GM10266 (cell line): ENCODE measurements at regions not wholly inside any gene's neighbourhood (a gene's known extent, or its start where the extent isn't known, plus 50 kb on each side); places are given as distances from the start of the nearest gene placed in this dataset.
A peak's percentile ranks its signal among the peaks of the same experiment; 100 is the strongest.

ENCODE experiments used
- DNase-seq: peaks from one replicate; pipeline ENCODE4 v3.0.0; 2012; ENCODE audit errors: extremely low spot score
- CTCF ChIP-seq: IDR thresholded peaks from 2 replicates; pipeline ENCODE4 v1.5.1; 2012; ENCODE audit warnings: mild to moderate bottlenecking, low read depth; ENCODE audit not compliant: control insufficient read depth, insufficient read depth; ENCODE audit errors: missing control alignments

GRCh38 chrX:39145859-39146258, 344.6 kb downstream of the MID1IP1 start:
- no peak for TF ChIP-seq CTCF
- DNase-seq = no peak

- peak; percentile 18 for DNase-seq
- TF ChIP-seq CTCF = peak; percentile 73
Measured at GRCh38 chrX:39149761-39150160, 348.5 kb downstream of the MID1IP1 start.

GRCh38 chrX:39150220-39150619, 349.0 kb downstream of the MID1IP1 start:
- TF ChIP-seq CTCF = no peak
- no peak for DNase-seq

GRCh38 chrX:39150621-39151020, 349.4 kb downstream of the MID1IP1 start:
- no peak for DNase-seq
- TF ChIP-seq CTCF = no peak

- peak; percentile 35 for DNase-seq
- peak; percentile 46 for TF ChIP-seq CTCF
Measured at GRCh38 chrX:39152106-39152649, 350.9 kb downstream of the MID1IP1 start.

GRCh38 chrX:39156051-39156450, 354.8 kb downstream of the MID1IP1 start:
- no peak for TF ChIP-seq CTCF
- DNase-seq = no peak

GRCh38 chrX:39157006-39157405, 355.7 kb downstream of the MID1IP1 start:
- no peak for TF ChIP-seq CTCF

More at GRCh38 chrX:39157006-39157405, 355.7 kb downstream of the MID1IP1 start:
- no peak for DNase-seq
